MCF 10A (cell line): ENCODE measurements at regions not wholly inside any gene's neighbourhood (a gene's known extent, or its start where the extent isn't known, plus 50 kb on each side); places are given as distances from the start of the nearest gene placed in this dataset.

Experiments used
- BruUV-seq: library from RNA; stranded (reverse); fragments of 400-500 nt; replicated peaks from 2 replicates; lab custom pipeline; 2021; lab: Mats Ljungman, UMichigan
- CTCF ChIA-PET: fragments of 300-600 bp; sonication (Branson Sonifier 250); formaldehyde crosslinking; extraction: SDS; loops from one replicate; lab custom pipeline; 2021; ENCODE audit warnings: antibody characterized with exemption, inconsistent platforms; lab: Yijun Ruan, JAX
- POLR2A ChIA-PET: fragments of 300-600, 350-650 bp; sonication (Branson Sonifier 250); formaldehyde crosslinking; extraction: SDS; loops from one replicate; lab custom pipeline; 2020; ENCODE audit warnings: antibody characterized with exemption, inconsistent platforms; lab: Yijun Ruan, JAX
- DNase-seq: peaks from one replicate; pipeline ENCODE4 v3.0.0-alpha.2; 2018; ENCODE audit not compliant: unreplicated experiment
- H3K27ac Mint-ChIP-seq: one replicate; pipeline ENCODE4 v1.8.0; 2022; ENCODE audit warnings: mild to moderate bottlenecking, low read depth, mixed read lengths; ENCODE audit not compliant: unreplicated experiment
- H3K27me3 Mint-ChIP-seq: one replicate; pipeline ENCODE4 v1.8.0; 2022; ENCODE audit warnings: mixed read lengths; ENCODE audit not compliant: insufficient read depth, unreplicated experiment
- H3K36me3 Mint-ChIP-seq: one replicate; pipeline ENCODE4 v1.8.0; 2022; ENCODE audit warnings: mild to moderate bottlenecking, moderate library complexity, mixed read lengths; ENCODE audit not compliant: insufficient read depth, unreplicated experiment
- H3K4me1 Mint-ChIP-seq: one replicate; pipeline ENCODE4 v1.8.0; 2022; ENCODE audit warnings: mixed read lengths; ENCODE audit not compliant: insufficient read depth, unreplicated experiment
- H3K4me3 Mint-ChIP-seq: one replicate; pipeline ENCODE4 v1.8.0; 2022; ENCODE audit warnings: mild to moderate bottlenecking, moderate library complexity, mixed read lengths; ENCODE audit not compliant: unreplicated experiment
- H3K9me3 Mint-ChIP-seq: one replicate; pipeline ENCODE4 v1.8.0; 2022; ENCODE audit warnings: mixed read lengths; ENCODE audit not compliant: unreplicated experiment
- intact Hi-C: fragments of 100-400 bp; cut with micrococcal nuclease; formaldehyde crosslinking; loops from 2 replicates; pipeline ENCODE4 v1.14.1; 2022
- TF ChIP-seq, protein P1 (sequence below): fragments of 200-600 bp; IDR thresholded peaks from one replicate; pipeline ENCODE4 v1.8.0; 2022; ENCODE audit warnings: antibody characterized with exemption, mild to moderate bottlenecking; ENCODE audit not compliant: unreplicated experiment

DNA sequence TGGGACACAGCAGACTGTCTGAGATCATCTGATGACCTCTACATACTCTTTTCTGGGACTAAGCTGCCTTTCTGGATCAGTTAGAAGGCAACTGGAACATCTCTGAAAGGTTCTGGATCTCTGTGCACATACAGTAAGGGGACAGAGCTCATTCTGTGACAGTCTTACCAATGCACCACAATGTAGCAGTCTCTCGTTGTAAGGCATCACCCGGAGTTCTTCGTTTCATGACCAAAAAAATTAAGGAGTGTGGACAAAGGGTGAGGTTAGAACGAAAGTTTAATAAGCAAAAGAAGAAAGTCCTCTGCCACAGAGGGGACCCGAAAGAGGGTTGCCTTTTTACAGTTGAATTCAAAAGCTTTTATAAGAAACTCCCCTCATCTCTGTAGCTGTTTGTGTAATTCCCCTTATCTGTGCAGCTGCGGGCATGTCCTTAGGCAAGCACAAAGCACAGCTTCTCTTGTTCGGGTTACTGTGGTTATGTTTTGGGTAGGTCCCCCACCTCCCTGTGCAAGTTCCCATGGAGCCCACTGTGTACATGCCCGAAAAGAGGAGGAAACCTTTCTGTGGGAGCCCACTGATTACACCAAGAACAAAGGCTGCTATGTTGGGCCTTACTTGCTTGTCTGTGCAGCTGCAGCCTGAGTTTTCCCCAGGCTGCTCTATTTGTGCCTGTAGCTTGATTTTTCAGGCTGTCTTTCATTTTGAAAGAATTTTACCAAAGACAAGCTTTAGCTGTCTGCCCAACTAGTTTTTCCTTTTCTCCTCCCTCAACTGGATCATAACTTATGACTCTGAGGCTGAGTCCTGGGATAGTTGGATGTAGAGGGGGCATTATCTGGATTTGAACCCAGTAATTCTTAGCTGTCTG is 53.1 kb upstream of the CACNA1E start:
- H3K4me1 Mint-ChIP-seq = no peaks in the 10 kb centered on the region
- no peaks in the 10 kb centered on the region for H3K9me3 Mint-ChIP-seq
- TF ChIP-seq, protein P1, sequence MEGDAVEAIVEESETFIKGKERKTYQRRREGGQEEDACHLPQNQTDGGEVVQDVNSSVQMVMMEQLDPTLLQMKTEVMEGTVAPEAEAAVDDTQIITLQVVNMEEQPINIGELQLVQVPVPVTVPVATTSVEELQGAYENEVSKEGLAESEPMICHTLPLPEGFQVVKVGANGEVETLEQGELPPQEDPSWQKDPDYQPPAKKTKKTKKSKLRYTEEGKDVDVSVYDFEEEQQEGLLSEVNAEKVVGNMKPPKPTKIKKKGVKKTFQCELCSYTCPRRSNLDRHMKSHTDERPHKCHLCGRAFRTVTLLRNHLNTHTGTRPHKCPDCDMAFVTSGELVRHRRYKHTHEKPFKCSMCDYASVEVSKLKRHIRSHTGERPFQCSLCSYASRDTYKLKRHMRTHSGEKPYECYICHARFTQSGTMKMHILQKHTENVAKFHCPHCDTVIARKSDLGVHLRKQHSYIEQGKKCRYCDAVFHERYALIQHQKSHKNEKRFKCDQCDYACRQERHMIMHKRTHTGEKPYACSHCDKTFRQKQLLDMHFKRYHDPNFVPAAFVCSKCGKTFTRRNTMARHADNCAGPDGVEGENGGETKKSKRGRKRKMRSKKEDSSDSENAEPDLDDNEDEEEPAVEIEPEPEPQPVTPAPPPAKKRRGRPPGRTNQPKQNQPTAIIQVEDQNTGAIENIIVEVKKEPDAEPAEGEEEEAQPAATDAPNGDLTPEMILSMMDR = no peak
- no peak overlapping the region for H3K4me3 Mint-ChIP-seq
- H3K36me3 Mint-ChIP-seq = no peaks in the 10 kb centered on the region
- CTCF ChIA-PET = interaction anchor here (0.6 to 7.3 kb wide), 25 partner anchors 8 to 1044 kb away, joined by 3 to 271 read pairs (median 3); no protein-coding TSS in a partner anchor
- POLR2A ChIA-PET = interaction anchor here (0.6 to 1.0 kb wide), 4 partner anchors 29 to 261 kb away, joined by 3 to 5 read pairs (median 4); no protein-coding TSS in a partner anchor
- DNase-seq = no peak
- intact Hi-C loops = no loop called here
- no peak overlapping the region for H3K27ac Mint-ChIP-seq
- no TSS peak for BruUV-seq
- peaks cover 54% of the 10 kb centered on the region for H3K27me3 Mint-ChIP-seq
